SK-N-SH (cell line): ENCODE measurements at regions not wholly inside any gene's neighbourhood (a gene's known extent, or its start where the extent isn't known, plus 50 kb on each side); places are given as distances from the start of the nearest gene placed in this dataset.

ENCODE experiments used
- CTCF ChIA-PET: fragments of 300-600, 350-600 bp; formaldehyde crosslinking; extraction: SDS; loops from one replicate; lab custom pipeline; 2021; lab: Yijun Ruan, JAX
- POLR2A ChIA-PET: fragments of 350-600 bp; sonication (Branson Sonifier 250); formaldehyde crosslinking; extraction: SDS; loops from one replicate; lab custom pipeline; 2020; ENCODE audit warnings: antibody characterized with exemption, inconsistent platforms; lab: Yijun Ruan, JAX
- DNase-seq: peaks from one replicate; pipeline ENCODE4 v3.0.0; 2012
- H2AFZ ChIP-seq: fragments of 200-600 bp; sonication (generic); 2 replicates; pipeline ENCODE4 v1.8.1; 2016; ENCODE audit warnings: antibody characterized with exemption, mild to moderate bottlenecking, low read depth
- H3F3A ChIP-seq: fragments of 200-600 bp; sonication (generic); replicated peaks from 2 replicates; pipeline ENCODE3; 2016; ENCODE audit warnings: antibody characterized with exemption, mild to moderate bottlenecking; ENCODE audit not compliant: insufficient read depth
- H3K27ac ChIP-seq, 2 experiments: fragments of 200-500 bp in 1 of 2; fragments of 200-600 bp in 1 of 2; sonication (Bioruptor generic) in 1 of 2; sonication (generic), shearing (Covaris generic) in 1 of 2; 2 replicates each; pipeline versions ENCODE4 v1.5.1 to v1.6.1; 2014 to 2016; ENCODE audit warnings: low read depth in 2 of 2, inconsistent platforms in 1 of 2, low read length in 1 of 2, mild to moderate bottlenecking in 1 of 2, mixed read lengths in 1 of 2
- H3K27me3 ChIP-seq: fragments of 200-600 bp; sonication (generic), shearing (Covaris generic); 2 replicates; pipeline ENCODE4 v1.6.1; 2016; ENCODE audit warnings: mixed run types; ENCODE audit not compliant: insufficient read depth
- H3K36me3 ChIP-seq, 2 experiments: fragments of 200-500 bp in 1 of 2; fragments of 200-600 bp in 1 of 2; sonication (Bioruptor generic) in 1 of 2; sonication (generic) in 1 of 2; replicated peaks in 1 of 2; 2 replicates each; pipeline versions ENCODE3 to v1.5.1; 2014 to 2016; ENCODE audit warnings: low read length in 1 of 2, mild to moderate bottlenecking in 1 of 2; ENCODE audit not compliant: insufficient read depth in 2 of 2, control insufficient read depth in 1 of 2
- H3K4me1 ChIP-seq, 2 experiments: fragments of 200-500 bp in 1 of 2; fragments of 200-600 bp in 1 of 2; sonication (Bioruptor generic) in 1 of 2; sonication (generic), shearing (Covaris generic) in 1 of 2; 2 replicates each; pipeline versions ENCODE4 v1.5.1 to v1.6.1; 2014 to 2016; ENCODE audit warnings: low read depth in 1 of 2, low read length in 1 of 2, mixed run types in 1 of 2; ENCODE audit not compliant: insufficient read depth in 2 of 2, control insufficient read depth in 1 of 2
- H3K4me2 ChIP-seq: fragments of 200-600 bp; sonication (generic), shearing (Covaris generic); 2 replicates; pipeline ENCODE4 v1.6.1; 2017; ENCODE audit warnings: mixed run types
- H3K4me3 ChIP-seq, 2 experiments: fragments of 200-500 bp in 1 of 2; fragments of 200-600 bp in 1 of 2; sonication (Bioruptor generic) in 1 of 2; sonication (generic), shearing (Covaris generic) in 1 of 2; 2 replicates each; pipeline versions ENCODE4 v1.5.1 to v1.8.1; 2014 to 2016; ENCODE audit warnings: low read depth in 2 of 2, inconsistent platforms in 1 of 2, low read length in 1 of 2, mild to moderate bottlenecking in 1 of 2, mixed read lengths in 1 of 2, moderate library complexity in 1 of 2
- H3K79me2 ChIP-seq: fragments of 200-600 bp; sonication (generic); 2 replicates; pipeline ENCODE4 v1.8.1; 2017; ENCODE audit warnings: mild to moderate bottlenecking; ENCODE audit not compliant: insufficient read depth
- H3K9ac ChIP-seq: fragments of 200-600 bp; sonication (generic); 2 replicates; pipeline ENCODE4 v1.6.1; 2017; ENCODE audit warnings: mixed run types
- H3K9me2 ChIP-seq: fragments of 200-600 bp; sonication (generic); 2 replicates; pipeline ENCODE4 v1.6.1; 2017; ENCODE audit warnings: mixed run types
- H3K9me3 ChIP-seq: fragments of 200-600 bp; sonication (generic); 2 replicates; pipeline ENCODE4 v1.6.1; 2017; ENCODE audit warnings: mixed run types, mild to moderate bottlenecking, moderate library complexity
- H4K20me1 ChIP-seq: fragments of 200-600 bp; sonication (generic); 2 replicates; pipeline ENCODE4 v1.6.1; 2017; ENCODE audit warnings: mild to moderate bottlenecking, mixed run types; ENCODE audit not compliant: insufficient read depth
- CHD2 ChIP-seq: fragments of 150-350 bp; IDR thresholded peaks from 2 replicates; pipeline ENCODE4 v1.6.1; 2018; ENCODE audit warnings: low read length; ENCODE audit not compliant: partially characterized antibody
- EP300 ChIP-seq, 2 experiments: IDR thresholded peaks; 2 replicates each; pipeline versions ENCODE4 v1.4.0 to v1.6.1; 2012; ENCODE audit warnings: borderline replicate concordance in 1 of 2, low read depth in 1 of 2, low read length in 1 of 2
- EZH2phosphoT487 ChIP-seq: fragments of 200-600 bp; sonication (generic); IDR thresholded peaks from 2 replicates; pipeline ENCODE4 v1.6.1; 2017; ENCODE audit warnings: low read depth, mixed run types, mild to moderate bottlenecking, antibody characterized with exemption, moderate library complexity, borderline replicate concordance
- FOSL2 ChIP-seq: IDR thresholded peaks from 2 replicates; pipeline ENCODE4 v1.4.0; 2012; ENCODE audit warnings: low read depth, mild to moderate bottlenecking, moderate library complexity, borderline replicate concordance
- FOXJ3 ChIP-seq: sonication (generic); formaldehyde crosslinking; IDR thresholded peaks from 2 replicates; pipeline ENCODE4 v1.5.1; 2020; ENCODE audit warnings: mild to moderate bottlenecking, missing genetic modification reagents
- FOXM1 ChIP-seq: IDR thresholded peaks from 2 replicates; pipeline ENCODE4 v1.4.0; 2012; ENCODE audit warnings: low read depth, mild to moderate bottlenecking
- GATA2 ChIP-seq: sonication (generic); formaldehyde crosslinking; IDR thresholded peaks from 2 replicates; pipeline ENCODE4 v1.5.0; 2020; ENCODE audit warnings: mild to moderate bottlenecking, missing genetic modification reagents
- JUND ChIP-seq: IDR thresholded peaks from 2 replicates; pipeline ENCODE4 v1.4.0; 2012
- MAX ChIP-seq: IDR thresholded peaks from 2 replicates; pipeline ENCODE4 v1.4.0; 2012; ENCODE audit warnings: low read depth
- MXI1 ChIP-seq: IDR thresholded peaks from 2 replicates; pipeline ENCODE4 v1.6.1; 2012; ENCODE audit warnings: mild to moderate bottlenecking, low read depth, low read length, improper control_type of control experiment
- NFIC ChIP-seq: IDR thresholded peaks from 2 replicates; pipeline ENCODE4 v1.4.0; 2012; ENCODE audit warnings: borderline replicate concordance
- NRF1 ChIP-seq: IDR thresholded peaks from 2 replicates; pipeline ENCODE4 v1.6.1; 2012; ENCODE audit warnings: low read depth, mild to moderate bottlenecking, low read length
- POLR2AphosphoS5 ChIP-seq: IDR thresholded peaks from 2 replicates; pipeline ENCODE4 v1.6.1; 2012; ENCODE audit warnings: low read depth, low read length
- RAD21 ChIP-seq: IDR thresholded peaks from 2 replicates; pipeline ENCODE4 v1.6.1; 2012; ENCODE audit warnings: mild to moderate bottlenecking, low read length
- RCOR1 ChIP-seq: fragments of 150-350 bp; IDR thresholded peaks from 2 replicates; pipeline ENCODE4 v1.6.1; 2017; ENCODE audit warnings: antibody characterized with exemption, low read length
- RXRA ChIP-seq: IDR thresholded peaks from 2 replicates; pipeline ENCODE4 v1.4.0; 2012; ENCODE audit warnings: low read depth, mild to moderate bottlenecking, borderline replicate concordance
- SIN3A ChIP-seq: IDR thresholded peaks from 2 replicates; pipeline ENCODE4 v1.6.1; 2012; ENCODE audit warnings: low read depth, mild to moderate bottlenecking, low read length, moderate library complexity, borderline replicate concordance
- SMC3 ChIP-seq: IDR thresholded peaks from 2 replicates; pipeline ENCODE4 v1.6.1; 2012; ENCODE audit warnings: low read depth, low read length, improper control_type of control experiment
- TCF12 ChIP-seq: IDR thresholded peaks from 2 replicates; pipeline ENCODE4 v1.4.0; 2012
- TEAD4 ChIP-seq: IDR thresholded peaks from 2 replicates; pipeline ENCODE4 v1.4.0; 2012; ENCODE audit warnings: mild to moderate bottlenecking, borderline replicate concordance; ENCODE audit not compliant: insufficient read depth
- USF1 ChIP-seq: IDR thresholded peaks from 2 replicates; pipeline ENCODE4 v1.4.0; 2012; ENCODE audit warnings: low read depth, borderline replicate concordance
- whole genome bisulfite sequencing: methylation state at CpG from one replicate; pipeline ENCODE4 v1.1.6; 2017; ENCODE audit warnings: low lambda C conversion rate; 5-methylcytosine and 5-hydroxymethylcytosine counted together
- TF ChIP-seq, protein P1 (sequence below): IDR thresholded peaks from 2 replicates; pipeline ENCODE4 v1.4.0; 2012; ENCODE audit warnings: low read depth, borderline replicate concordance
- TF ChIP-seq, protein P2 (sequence below): fragments of 150-350 bp; IDR thresholded peaks from 2 replicates; pipeline ENCODE4 v1.6.1; 2016; ENCODE audit warnings: mild to moderate bottlenecking, low read depth, low read length

DNA sequence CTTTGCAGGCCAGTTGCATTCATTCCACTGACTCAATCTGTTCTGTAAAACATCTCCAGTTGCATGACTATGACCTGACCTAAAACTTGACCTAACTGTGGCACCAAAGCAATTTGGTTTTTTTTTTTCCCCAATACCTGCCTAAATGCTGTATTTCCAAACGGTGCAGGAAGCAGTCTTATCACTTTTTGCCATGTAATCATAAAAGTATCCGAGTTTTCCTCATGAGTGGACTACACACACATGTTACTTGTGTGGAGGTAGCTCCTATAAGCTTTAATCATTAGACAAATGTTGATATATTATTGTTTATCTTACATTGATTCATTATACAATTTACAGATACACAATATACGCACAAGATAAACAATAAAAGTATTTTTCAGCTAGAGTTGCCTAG, 373.7 kb downstream of the BTBD3 start:
- peaks cover 0 to 8% of the 10 kb centered on the region in 2 experiments; a peak in 2 of 4 replicates for H3K4me1 ChIP-seq
- ChIA-PET POLR2A (no interaction called here), CTCF (no interaction called here)
- H3K9me3 ChIP-seq: no peaks in the 10 kb centered on the region; the same call in 1 of the 2 replicates
- no peak overlapping the region for H3K27ac ChIP-seq
- H3K36me3 ChIP-seq: no peaks in the 10 kb centered on the region
- no peak overlapping the region for H2AFZ ChIP-seq
- H4K20me1 ChIP-seq: no peaks in the 10 kb centered on the region
- no peak overlapping the region for H3K4me3 ChIP-seq
- no peak overlapping the region for H3K9ac ChIP-seq
- H3K4me2 ChIP-seq: no peak overlapping the region
- no peaks in the 10 kb centered on the region for H3K27me3 ChIP-seq
- no peak for DNase-seq
- H3K79me2 ChIP-seq: no peaks in the 10 kb centered on the region
- H3K9me2 ChIP-seq: no peaks in the 10 kb centered on the region
- WGBS: 6% methylated on average over 3 of the region's 3 CpGs
- TF ChIP-seq EP300 (IDR thresholded peaks at IDR 0.05; ENCODE audit: borderline replicate concordance in 1 of 2, low read depth in 1 of 2, low read length in 1 of 2) (no peak), MAX (no peak), JUND (no peak), NFIC (no peak), GATA2 (CRISPR knock-in tag) (no peak), FOXM1 (no peak), POLR2AphosphoS5 (no peak), NRF1 (no peak), CHD2 (no peak), SIN3A (no peak), USF1 (no peak)
- TF ChIP-seq, protein P1, sequence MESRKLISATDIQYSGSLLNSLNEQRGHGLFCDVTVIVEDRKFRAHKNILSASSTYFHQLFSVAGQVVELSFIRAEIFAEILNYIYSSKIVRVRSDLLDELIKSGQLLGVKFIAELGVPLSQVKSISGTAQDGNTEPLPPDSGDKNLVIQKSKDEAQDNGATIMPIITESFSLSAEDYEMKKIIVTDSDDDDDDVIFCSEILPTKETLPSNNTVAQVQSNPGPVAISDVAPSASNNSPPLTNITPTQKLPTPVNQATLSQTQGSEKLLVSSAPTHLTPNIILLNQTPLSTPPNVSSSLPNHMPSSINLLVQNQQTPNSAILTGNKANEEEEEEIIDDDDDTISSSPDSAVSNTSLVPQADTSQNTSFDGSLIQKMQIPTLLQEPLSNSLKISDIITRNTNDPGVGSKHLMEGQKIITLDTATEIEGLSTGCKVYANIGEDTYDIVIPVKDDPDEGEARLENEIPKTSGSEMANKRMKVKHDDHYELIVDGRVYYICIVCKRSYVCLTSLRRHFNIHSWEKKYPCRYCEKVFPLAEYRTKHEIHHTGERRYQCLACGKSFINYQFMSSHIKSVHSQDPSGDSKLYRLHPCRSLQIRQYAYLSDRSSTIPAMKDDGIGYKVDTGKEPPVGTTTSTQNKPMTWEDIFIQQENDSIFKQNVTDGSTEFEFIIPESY: no peak
- TF ChIP-seq, protein P2, sequence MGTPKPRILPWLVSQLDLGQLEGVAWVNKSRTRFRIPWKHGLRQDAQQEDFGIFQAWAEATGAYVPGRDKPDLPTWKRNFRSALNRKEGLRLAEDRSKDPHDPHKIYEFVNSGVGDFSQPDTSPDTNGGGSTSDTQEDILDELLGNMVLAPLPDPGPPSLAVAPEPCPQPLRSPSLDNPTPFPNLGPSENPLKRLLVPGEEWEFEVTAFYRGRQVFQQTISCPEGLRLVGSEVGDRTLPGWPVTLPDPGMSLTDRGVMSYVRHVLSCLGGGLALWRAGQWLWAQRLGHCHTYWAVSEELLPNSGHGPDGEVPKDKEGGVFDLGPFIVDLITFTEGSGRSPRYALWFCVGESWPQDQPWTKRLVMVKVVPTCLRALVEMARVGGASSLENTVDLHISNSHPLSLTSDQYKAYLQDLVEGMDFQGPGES: no peak
- no peaks in the 10 kb centered on the region for H3F3A ChIP-seq

- H3K9ac ChIP-seq: no peak overlapping the region
- H3K36me3 ChIP-seq: no peaks in the 10 kb centered on the region
- H4K20me1 ChIP-seq: no peaks in the 10 kb centered on the region
- H3K4me2 ChIP-seq: no peak overlapping the region
- no peak overlapping the region for H2AFZ ChIP-seq
- peaks cover 0 to 8% of the 10 kb centered on the region in 2 experiments; a peak in 2 of 4 replicates for H3K4me1 ChIP-seq
- H3F3A ChIP-seq: no peaks in the 10 kb centered on the region
- TF ChIP-seq NRF1 (no peak), EZH2phosphoT487 (no peak), FOSL2 (no peak), RAD21 (peak; percentile 30; the same call in 1 of the 2 replicates), RXRA (no peak), GATA2 (CRISPR knock-in tag) (peak; percentile 96), EP300 (IDR thresholded peaks at IDR 0.05; ENCODE audit: borderline replicate concordance in 1 of 2, low read depth in 1 of 2, low read length in 1 of 2) (peak in 1 of 2 experiments; percentile 95; a peak in 2 of 4 replicates), TEAD4 (peak; percentile 56; the same call in 1 of the 2 replicates), RCOR1 (peak; percentile 98), CHD2 (peak; percentile 77), TCF12 (peak; percentile 55), FOXJ3 (peak; percentile 90), SMC3 (peak; percentile 6; the same call in 1 of the 2 replicates), NFIC (no peak), MXI1 (no peak)
- H3K27me3 ChIP-seq: no peaks in the 10 kb centered on the region
- WGBS: 0% methylated on average over 3 of the region's 3 CpGs
- ChIA-PET POLR2A (interaction anchor here (0.7 kb wide), 1 partner anchor 271 kb away, joined by 3 read pairs; no protein-coding TSS in a partner anchor), CTCF (no interaction called here)
- H3K9me3 ChIP-seq: no peaks in the 10 kb centered on the region; the same call in 1 of the 2 replicates
- no peak overlapping the region for H3K4me3 ChIP-seq
- no peaks in the 10 kb centered on the region for H3K79me2 ChIP-seq
- peak; percentile 56 for DNase-seq
- H3K27ac ChIP-seq: peak overlapping the region in 1 of 2 experiments; percentile 97; a peak in 2 of 4 replicates
- H3K9me2 ChIP-seq: no peaks in the 10 kb centered on the region
These were observed 376.2 kb downstream of the BTBD3 start for GRCh38 chr20:12293900-12294299.
